Naive thymus-derived CD4-positive, alpha-beta T cell (primary cell): ENCODE measurements at regions not wholly inside any gene's neighbourhood (a gene's known extent, or its start where the extent isn't known, plus 50 kb on each side); places are given as distances from the start of the nearest gene placed in this dataset.

ENCODE experiments used
- ATAC-seq: fragments of 150-1000 bp; cut with Tn5 transposase; 2 replicates; pipeline ENCODE4 v1.10.0; 2021; ENCODE audit warnings: mild to moderate bottlenecking, moderate library complexity
- CTCF ChIA-PET: fragments of 350-600 bp; sonication (Branson Sonifier 250); formaldehyde crosslinking; loops from one replicate; lab custom pipeline; 2021; ENCODE audit warnings: antibody characterized with exemption; lab: Charles Lee
- POLR2A ChIA-PET: fragments of 350-600 bp; sonication (Branson Sonifier 250); formaldehyde crosslinking; loops from one replicate; lab custom pipeline; 2021; ENCODE audit warnings: antibody characterized with exemption, inconsistent platforms; lab: Charles Lee
- DNase-seq, 9 donors: peaks; one replicate each; pipeline versions ENCODE4 v3.0.0 to v3.0.0-alpha.2; 2020 to 2022; ENCODE audit warnings: mixed read lengths in 1 of 9
- H3K27ac ChIP-seq: one replicate; pipeline ENCODE4 v1.7.0; 2013; ENCODE audit warnings: mild to moderate bottlenecking, low read depth, low read length, moderate library complexity
- H3K27me3 ChIP-seq, 2 donors: one replicate each; pipeline ENCODE4 v1.7.0; 2013; ENCODE audit warnings: low read length in 2 of 2, mild to moderate bottlenecking in 2 of 2, moderate library complexity in 2 of 2; ENCODE audit not compliant: control insufficient read depth in 2 of 2, insufficient read depth in 2 of 2
- H3K36me3 ChIP-seq, 3 experiments: 1 replicate in 2 of 3; 2 replicates in 1 of 3; pipeline ENCODE4 v1.7.0; 2013; ENCODE audit warnings: low read length in 3 of 3, mild to moderate bottlenecking in 3 of 3, moderate library complexity in 1 of 3; ENCODE audit not compliant: insufficient read depth in 3 of 3, control insufficient read depth in 2 of 3
- H3K4me1 ChIP-seq, 2 donors: one replicate each; pipeline ENCODE4 v1.7.0; 2013; ENCODE audit warnings: low read length in 2 of 2, mild to moderate bottlenecking in 2 of 2, moderate library complexity in 1 of 2; ENCODE audit not compliant: control insufficient read depth in 2 of 2, insufficient read depth in 2 of 2
- H3K4me3 ChIP-seq: 2 replicates; pipeline ENCODE4 v1.7.0; 2013; ENCODE audit warnings: mild to moderate bottlenecking, low read length
- H3K9me3 ChIP-seq, 3 experiments: 1 replicate in 2 of 3; 2 replicates in 1 of 3; pipeline ENCODE4 v1.7.0; 2013; ENCODE audit warnings: low read length in 3 of 3; ENCODE audit not compliant: control insufficient read depth in 2 of 3
- H3K27ac Mint-ChIP-seq, 9 donors: one replicate each; pipeline ENCODE4 v1.8.0; 2020 to 2022; ENCODE audit warnings: mixed read lengths in 9 of 9, mild to moderate bottlenecking in 8 of 9, moderate library complexity in 5 of 9, inconsistent platforms in 2 of 9
- H3K27me3 Mint-ChIP-seq, 5 donors: one replicate each; pipeline ENCODE4 v1.8.0; 2021 to 2022; ENCODE audit warnings: mixed read lengths in 5 of 5, mild to moderate bottlenecking in 1 of 5
- H3K36me3 Mint-ChIP-seq, 5 donors: one replicate each; pipeline ENCODE4 v1.8.0; 2020 to 2022; ENCODE audit warnings: mixed read lengths in 5 of 5, mild to moderate bottlenecking in 3 of 5, inconsistent platforms in 1 of 5
- H3K4me1 Mint-ChIP-seq, 7 donors: one replicate each; pipeline ENCODE4 v1.8.0; 2020 to 2022; ENCODE audit warnings: mixed read lengths in 7 of 7, mild to moderate bottlenecking in 3 of 7, inconsistent platforms in 1 of 7
- H3K4me3 Mint-ChIP-seq, 10 donors: one replicate each; pipeline ENCODE4 v1.8.0; 2020 to 2022; ENCODE audit warnings: mild to moderate bottlenecking in 10 of 10, mixed read lengths in 10 of 10, moderate library complexity in 6 of 10, inconsistent platforms in 2 of 10
- H3K9me3 Mint-ChIP-seq, 11 donors: one replicate each; pipeline ENCODE4 v1.8.0; 2020 to 2022; ENCODE audit warnings: mixed read lengths in 11 of 11, mild to moderate bottlenecking in 4 of 11, inconsistent platforms in 1 of 11, moderate library complexity in 1 of 11
- intact Hi-C, 2 donors: fragments of 100-400 bp; cut with micrococcal nuclease; formaldehyde crosslinking; loops; one replicate each; pipeline ENCODE4 v1.15.1; 2023

GRCh38 chr1:209516771-209517680 is 66.5 kb upstream of the CAMK1G start:
- Histone ChIP-seq H3K27me3 (no peaks in the 10 kb centered on the region), H3K27ac (no peak overlapping the region), H3K36me3 (no peaks in the 10 kb centered on the region), H3K9me3 (no peaks in the 10 kb centered on the region), H3K4me3 (no peak overlapping the region), H3K4me1 (no peaks in the 10 kb centered on the region)
- no peak for DNase-seq
- no peaks in the 10 kb centered on the region for H3K9me3 Mint-ChIP-seq
- ChIA-PET POLR2A (no interaction called here), CTCF (interaction anchor here (1.0 kb wide), 1 partner anchor 268 kb away, joined by 3 read pairs; no protein-coding TSS in a partner anchor)
- ATAC-seq: no peak
- intact Hi-C loops: no loop called here
- H3K27me3 Mint-ChIP-seq: peaks cover 10 to 21% (median 15%) of the 10 kb centered on the region in 5 donors
- no peaks in the 10 kb centered on the region for H3K36me3 Mint-ChIP-seq
- no peak overlapping the region for H3K27ac Mint-ChIP-seq
- no peaks in the 10 kb centered on the region for H3K4me1 Mint-ChIP-seq
- H3K4me3 Mint-ChIP-seq: no peak overlapping the region

DNA sequence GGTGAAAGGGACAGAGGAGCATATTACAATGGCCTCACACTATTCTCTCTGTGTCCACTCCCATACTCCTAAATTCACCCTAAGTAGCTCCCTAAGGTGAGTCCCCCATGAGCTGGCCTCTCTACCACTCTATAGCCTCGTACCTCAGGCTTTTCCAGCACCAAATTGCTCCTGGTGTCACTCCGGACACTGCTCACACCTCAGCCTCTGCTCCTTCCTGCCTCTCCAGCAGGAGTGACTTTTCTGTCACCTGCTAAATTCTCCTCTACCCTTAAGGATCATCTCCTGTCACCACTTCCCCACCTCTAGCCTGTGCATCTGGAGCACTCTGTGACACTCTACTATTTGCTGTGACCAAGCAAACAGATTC is 65.8 kb upstream of the CAMK1G start:
- H3K27me3 ChIP-seq: no peaks in the 10 kb centered on the region
- Mint-ChIP-seq H3K36me3 (no peaks in the 10 kb centered on the region), H3K27ac (no peak overlapping the region), H3K27me3 (peaks cover 10 to 21% (median 16%) of the 10 kb centered on the region in 5 donors), H3K4me3 (no peak overlapping the region), H3K9me3 (peaks cover 0 to 1% (median 0%) of the 10 kb centered on the region in 11 donors), H3K4me1 (no peaks in the 10 kb centered on the region)
- H3K36me3 ChIP-seq: no peaks in the 10 kb centered on the region
- ChIA-PET POLR2A (no interaction called here), CTCF (no interaction called here)
- intact Hi-C loops: no loop called here
- no peaks in the 10 kb centered on the region for H3K4me1 ChIP-seq
- H3K9me3 ChIP-seq: no peaks in the 10 kb centered on the region
- ATAC-seq: no peak
- no peak overlapping the region for H3K27ac ChIP-seq
- no peak for DNase-seq
- no peak overlapping the region for H3K4me3 ChIP-seq

DNA sequence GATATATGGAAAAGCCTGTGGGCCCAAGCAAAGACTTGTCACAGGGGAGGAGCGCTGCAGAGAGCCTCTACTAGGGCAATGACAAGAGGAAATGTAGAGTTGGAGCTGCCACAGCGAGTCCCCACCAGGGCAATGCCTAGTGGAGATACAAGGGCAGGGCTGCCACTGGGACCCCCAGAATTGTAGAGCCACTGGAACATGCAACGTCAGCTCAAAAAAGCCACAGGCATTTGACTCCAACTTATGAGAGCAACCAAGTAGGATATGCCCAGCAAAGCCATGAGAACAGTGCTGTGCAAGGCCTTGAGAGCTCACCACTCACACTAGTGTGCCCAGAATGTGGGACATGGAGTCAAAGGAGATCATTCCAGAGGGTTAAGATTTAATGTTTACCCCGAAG is 63.7 kb upstream of the CAMK1G start:
- Mint-ChIP-seq H3K36me3 (no peaks in the 10 kb centered on the region), H3K4me3 (no peak overlapping the region), H3K27me3 (peaks cover 10 to 28% (median 21%) of the 10 kb centered on the region in 5 donors), H3K9me3 (peaks cover 0 to 1% (median 0%) of the 10 kb centered on the region in 11 donors), H3K27ac (no peak overlapping the region), H3K4me1 (no peaks in the 10 kb centered on the region)
- Histone ChIP-seq H3K27me3 (no peaks in the 10 kb centered on the region), H3K4me1 (no peaks in the 10 kb centered on the region), H3K9me3 (no peaks in the 10 kb centered on the region), H3K36me3 (no peaks in the 10 kb centered on the region), H3K4me3 (no peak overlapping the region), H3K27ac (no peak overlapping the region)
- ATAC-seq: no peak
- ChIA-PET POLR2A (no interaction called here), CTCF (no interaction called here)
- no peak for DNase-seq
- intact Hi-C loops: no loop called here

DNA sequence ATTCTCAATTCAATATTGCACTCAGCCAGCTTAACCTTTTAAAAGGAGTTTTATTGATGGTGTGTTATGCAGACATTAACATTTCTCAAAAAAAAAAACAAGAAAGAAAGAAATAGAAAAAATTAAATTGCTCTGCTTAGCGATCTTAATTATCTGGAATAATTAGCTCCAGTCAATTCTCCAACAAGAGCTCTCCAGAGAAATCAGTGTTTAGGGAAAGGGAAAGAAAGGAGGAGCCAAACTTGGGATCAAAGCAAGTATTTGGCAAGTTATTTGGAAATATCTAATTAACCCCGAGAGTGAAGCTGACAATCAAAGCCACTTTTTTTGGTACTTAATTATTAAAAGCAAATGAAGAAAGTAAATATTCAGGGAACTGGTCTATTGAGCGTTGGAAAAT is 60.7 kb upstream of the CAMK1G start:
- no peaks in the 10 kb centered on the region for H3K36me3 Mint-ChIP-seq
- intact Hi-C loops: no loop called here
- CTCF ChIA-PET: interaction anchor here (0.7 kb wide), 1 partner anchor 865 kb away, joined by 3 read pairs; no protein-coding TSS in a partner anchor

GRCh38 chr1:209526137-209526536 is 57.4 kb upstream of the CAMK1G start:
- ChIA-PET CTCF (no interaction called here), POLR2A (no interaction called here)
- no peaks in the 10 kb centered on the region for H3K4me1 ChIP-seq
- no peak overlapping the region for H3K4me3 ChIP-seq
- Mint-ChIP-seq H3K4me3 (no peak overlapping the region), H3K9me3 (peaks cover 0 to 1% (median 0%) of the 10 kb centered on the region in 11 donors), H3K4me1 (no peaks in the 10 kb centered on the region), H3K36me3 (no peaks in the 10 kb centered on the region), H3K27ac (no peak overlapping the region), H3K27me3 (peaks cover 28 to 42% (median 34%) of the 10 kb centered on the region in 5 donors)
- intact Hi-C loops: no loop called here
- no peak overlapping the region for H3K27ac ChIP-seq
- H3K36me3 ChIP-seq: no peaks in the 10 kb centered on the region
- DNase-seq (no peak), ATAC-seq (no peak)
- H3K27me3 ChIP-seq: peaks cover 4% of the 10 kb centered on the region in 2 donors
- H3K9me3 ChIP-seq: no peaks in the 10 kb centered on the region

More for the DNA sequence above, 60.7 kb upstream of the CAMK1G start:
- Mint-ChIP-seq H3K4me3 (no peak overlapping the region), H3K27me3 (peaks cover 9 to 33% (median 17%) of the 10 kb centered on the region in 5 donors), H3K27ac (no peak overlapping the region), H3K9me3 (peaks cover 0 to 1% (median 0%) of the 10 kb centered on the region in 11 donors), H3K4me1 (no peaks in the 10 kb centered on the region)
- no peak overlapping the region for H3K4me3 ChIP-seq
- no peak overlapping the region for H3K27ac ChIP-seq
- no peak for DNase-seq
- H3K36me3 ChIP-seq: no peaks in the 10 kb centered on the region
- H3K27me3 ChIP-seq: peaks cover 0 to 3% of the 10 kb centered on the region in 2 donors
- H3K9me3 ChIP-seq: no peaks in the 10 kb centered on the region
- no peak for ATAC-seq
- POLR2A ChIA-PET: no interaction called here
- no peaks in the 10 kb centered on the region for H3K4me1 ChIP-seq

GRCh38 chr1:209527372-209527771 is 56.1 kb upstream of the CAMK1G start:
- H3K4me1 Mint-ChIP-seq: peaks cover 0 to 2% (median 0%) of the 10 kb centered on the region in 7 donors
- intact Hi-C loops: no loop called here
- ATAC-seq (no peak), DNase-seq (no peak)
- H3K36me3 Mint-ChIP-seq: no peaks in the 10 kb centered on the region
- no peaks in the 10 kb centered on the region for H3K9me3 Mint-ChIP-seq
- peaks cover 32 to 50% (median 43%) of the 10 kb centered on the region in 5 donors for H3K27me3 Mint-ChIP-seq
- H3K4me3 Mint-ChIP-seq: no peak overlapping the region
- ChIA-PET POLR2A (no interaction called here), CTCF (no interaction called here)
- no peaks in the 10 kb centered on the region for H3K36me3 ChIP-seq
- H3K4me3 ChIP-seq: no peak overlapping the region
- no peaks in the 10 kb centered on the region for H3K9me3 ChIP-seq
- H3K27me3 ChIP-seq: peaks cover 4% of the 10 kb centered on the region in 2 donors
- H3K27ac ChIP-seq: no peak overlapping the region
- H3K27ac Mint-ChIP-seq: no peak overlapping the region
- H3K4me1 ChIP-seq: no peaks in the 10 kb centered on the region
